ENCODE measurements at regions not wholly inside any gene's neighbourhood (a gene's known extent, or its start where the extent isn't known, plus 50 kb on each side); places are given as distances from the start of the nearest gene placed in this dataset.

DNA sequence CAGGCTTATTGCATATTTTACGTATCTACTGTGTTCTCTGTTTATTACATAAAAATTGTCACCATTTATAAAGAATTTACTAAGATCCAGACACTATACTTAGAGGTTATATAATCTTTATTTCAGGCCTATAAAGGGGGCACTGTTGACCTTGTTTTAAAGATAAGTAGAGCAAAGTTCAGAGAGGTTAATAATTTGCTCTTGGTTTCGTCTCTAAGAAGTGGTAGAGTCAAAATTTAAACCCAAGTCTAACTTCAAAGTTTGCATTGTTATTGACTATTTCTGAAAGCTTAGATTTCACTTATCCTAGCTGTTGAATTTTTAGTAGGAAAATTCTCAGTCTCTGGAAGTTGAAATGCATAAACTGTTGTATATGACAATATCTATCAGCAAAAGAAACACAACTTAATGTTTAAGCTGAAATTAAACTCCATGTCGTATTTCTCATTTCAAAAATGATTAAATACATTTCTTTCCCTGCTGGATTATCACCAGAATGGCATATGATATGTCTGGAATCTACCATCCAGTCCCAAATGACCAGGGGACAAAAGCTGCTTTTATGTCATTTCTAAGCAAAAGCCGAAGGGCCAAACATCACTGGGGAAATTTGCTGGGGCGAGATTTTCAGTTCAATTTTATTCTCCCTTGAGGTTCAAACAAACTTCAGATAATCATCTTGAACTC is 138.4 kb downstream of the SLC7A11 start:
- no peak for TF ChIP-seq CTCF (conservative IDR thresholded peaks at IDR 0.05 in 1 of 2, IDR thresholded peaks at IDR 0.05 in 1 of 2; ENCODE audit: extremely low read depth in 1 of 2, insufficient read depth in 1 of 2, low read depth in 1 of 2, low read length in 2 of 2)
- TF ChIP-seq EZH2 (IDR thresholded peaks at IDR 0.05; ENCODE audit: borderline replicate concordance, low read length) = no peak
